ENCODE measurements at regions not wholly inside any gene's neighbourhood (a gene's known extent, or its start where the extent isn't known, plus 50 kb on each side); places are given as distances from the start of the nearest gene placed in this dataset.

DNA sequence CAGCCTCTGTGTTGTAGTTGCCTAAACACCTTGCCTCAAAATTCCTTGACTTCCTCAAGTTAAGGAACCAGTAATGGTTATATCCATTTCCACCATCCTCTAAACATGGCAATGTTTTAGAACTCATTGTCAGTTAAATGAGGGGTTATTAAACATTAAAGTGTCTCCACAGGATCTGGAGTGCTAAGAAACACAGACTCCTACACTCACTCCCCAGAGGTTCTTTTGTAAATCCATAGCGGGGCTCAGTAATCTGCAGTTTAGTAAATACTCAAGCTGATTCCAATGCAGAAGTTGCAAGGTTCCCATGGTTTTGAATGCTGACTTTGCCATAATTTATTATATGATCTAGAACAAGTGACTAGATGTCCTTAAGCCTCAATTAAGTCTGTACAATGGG is 245.5 kb downstream of the GPAT3 start:
- H3K4me3 Mint-ChIP-seq = no peak overlapping the region
- DNase-seq (ENCODE audit: low spot score) (peak; percentile 7), ATAC-seq (peak; percentile 61)
- no peaks in the 10 kb centered on the region; the same call in 2 of the 3 replicates for H3K9me3 Mint-ChIP-seq
- Histone ChIP-seq H3K4me2 (no peak overlapping the region), H3K4me3 (no peak overlapping the region), H3K36me3 (ENCODE audit: insufficient read depth) (no peaks in the 10 kb centered on the region), H3K4me1 (ENCODE audit: insufficient read depth) (peaks cover 25% of the 10 kb centered on the region), H3K27ac (ENCODE audit: low read depth) (no peak overlapping the region), H3F3A (replicated peaks; ENCODE audit: low read depth) (no peaks in the 10 kb centered on the region), H3K9me2 (ENCODE audit: insufficient read depth) (peaks cover 9% of the 10 kb centered on the region; the same call in 1 of the 2 replicates), H3K27me3 (ENCODE audit: insufficient read depth) (no peaks in the 10 kb centered on the region), H2AFZ (no peak overlapping the region), H3K79me2 (replicated peaks; ENCODE audit: insufficient read depth) (no peaks in the 10 kb centered on the region), H4K20me1 (replicated peaks; ENCODE audit: insufficient read depth) (no peaks in the 10 kb centered on the region)
- TF ChIP-seq NANOG (IDR thresholded peaks at IDR 0.05; ENCODE audit: borderline replicate concordance) (peak; percentile 39; the same call in 1 of the 2 replicates), EZH2phosphoT487 (IDR thresholded peaks at IDR 0.05; ENCODE audit: unreplicated experiment) (no peak)
- no peak overlapping the region for H3K27ac Mint-ChIP-seq
- no peaks in the 10 kb centered on the region for H3K27me3 Mint-ChIP-seq (ENCODE audit: insufficient read depth, low read depth, poor library complexity)
- no peaks in the 10 kb centered on the region for H3K36me3 Mint-ChIP-seq (ENCODE audit: low read depth)
- peaks cover 30% of the 10 kb centered on the region for H3K4me1 Mint-ChIP-seq

DNA sequence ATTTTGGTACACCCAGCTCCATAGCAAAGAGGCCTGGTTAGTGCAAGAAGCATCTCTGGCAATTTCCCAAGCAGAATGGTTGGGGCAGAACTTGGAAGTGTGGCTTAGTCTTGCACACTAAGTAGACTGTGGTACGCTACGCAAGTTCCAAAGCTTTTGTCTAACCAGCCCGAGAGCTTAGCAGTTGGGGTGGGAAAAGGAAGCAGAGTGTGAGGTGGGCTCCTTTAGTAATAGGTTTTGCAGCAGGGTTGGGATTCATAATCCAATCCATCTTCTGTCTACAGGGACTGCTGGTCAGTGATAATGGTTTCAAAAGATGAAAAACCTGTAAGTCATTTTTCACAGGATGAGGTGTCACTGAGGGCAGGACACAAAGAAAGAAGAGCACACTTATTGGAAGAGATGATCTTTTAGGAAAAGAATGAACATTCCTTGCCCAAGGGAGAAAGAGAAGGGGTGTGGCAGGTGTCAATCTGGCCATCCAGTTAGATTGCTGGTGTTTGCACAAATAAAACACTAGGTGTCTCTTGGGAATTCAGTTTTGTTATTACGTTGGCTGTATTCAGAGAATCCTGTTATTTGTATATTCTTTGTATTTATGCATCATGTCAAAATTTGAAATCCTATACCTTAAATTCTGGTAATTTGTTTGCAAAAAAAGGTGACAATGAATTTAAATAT is 244.3 kb downstream of the GPAT3 start:
- Histone ChIP-seq H3K4me2 (peak overlapping the region; percentile 22; the same call in 1 of the 2 replicates), H3K4me3 (no peak overlapping the region), H3K79me2 (replicated peaks; ENCODE audit: insufficient read depth) (no peaks in the 10 kb centered on the region), H3K4me1 (ENCODE audit: insufficient read depth) (peaks cover 25% of the 10 kb centered on the region), H3K36me3 (ENCODE audit: insufficient read depth) (no peaks in the 10 kb centered on the region), H3K27me3 (ENCODE audit: insufficient read depth) (no peaks in the 10 kb centered on the region), H4K20me1 (replicated peaks; ENCODE audit: insufficient read depth) (no peaks in the 10 kb centered on the region), H3F3A (replicated peaks; ENCODE audit: low read depth) (no peaks in the 10 kb centered on the region), H2AFZ (no peak overlapping the region), H3K9me2 (ENCODE audit: insufficient read depth) (peaks cover 9% of the 10 kb centered on the region; the same call in 1 of the 2 replicates), H3K27ac (ENCODE audit: low read depth) (no peak overlapping the region)
- no peak for DNase-seq (ENCODE audit: low spot score)
- Mint-ChIP-seq H3K4me1 (peaks cover 30% of the 10 kb centered on the region), H3K4me3 (no peak overlapping the region), H3K27me3 (ENCODE audit: insufficient read depth, low read depth, poor library complexity) (no peaks in the 10 kb centered on the region), H3K9me3 (no peaks in the 10 kb centered on the region; the same call in 2 of the 3 replicates), H3K27ac (no peak overlapping the region), H3K36me3 (ENCODE audit: low read depth) (no peaks in the 10 kb centered on the region)
- ATAC-seq = no peak
- TF ChIP-seq STAT1 (IDR thresholded peaks at IDR 0.05; ENCODE audit: unreplicated experiment) (no peak), ZNF331 (CRISPR knock-in tag; IDR thresholded peaks at IDR 0.05; ENCODE audit: low read depth) (no peak), ZNF114 (CRISPR knock-in tag; IDR thresholded peaks at IDR 0.05) (no peak), POLR2AphosphoS5 (IDR thresholded peaks at IDR 0.05; ENCODE audit: low read depth) (no peak), EZH2phosphoT487 (IDR thresholded peaks at IDR 0.05; ENCODE audit: unreplicated experiment) (no peak), JUNB (IDR thresholded peaks at IDR 0.05; ENCODE audit: unreplicated experiment) (no peak)
- TF ChIP-seq, protein P1, sequence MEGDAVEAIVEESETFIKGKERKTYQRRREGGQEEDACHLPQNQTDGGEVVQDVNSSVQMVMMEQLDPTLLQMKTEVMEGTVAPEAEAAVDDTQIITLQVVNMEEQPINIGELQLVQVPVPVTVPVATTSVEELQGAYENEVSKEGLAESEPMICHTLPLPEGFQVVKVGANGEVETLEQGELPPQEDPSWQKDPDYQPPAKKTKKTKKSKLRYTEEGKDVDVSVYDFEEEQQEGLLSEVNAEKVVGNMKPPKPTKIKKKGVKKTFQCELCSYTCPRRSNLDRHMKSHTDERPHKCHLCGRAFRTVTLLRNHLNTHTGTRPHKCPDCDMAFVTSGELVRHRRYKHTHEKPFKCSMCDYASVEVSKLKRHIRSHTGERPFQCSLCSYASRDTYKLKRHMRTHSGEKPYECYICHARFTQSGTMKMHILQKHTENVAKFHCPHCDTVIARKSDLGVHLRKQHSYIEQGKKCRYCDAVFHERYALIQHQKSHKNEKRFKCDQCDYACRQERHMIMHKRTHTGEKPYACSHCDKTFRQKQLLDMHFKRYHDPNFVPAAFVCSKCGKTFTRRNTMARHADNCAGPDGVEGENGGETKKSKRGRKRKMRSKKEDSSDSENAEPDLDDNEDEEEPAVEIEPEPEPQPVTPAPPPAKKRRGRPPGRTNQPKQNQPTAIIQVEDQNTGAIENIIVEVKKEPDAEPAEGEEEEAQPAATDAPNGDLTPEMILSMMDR (conservative IDR thresholded peaks at IDR 0.05; ENCODE audit: low read depth in 2 of 2) = no peak; a peak in 1 of 4 replicates
- TF ChIP-seq, protein P2, sequence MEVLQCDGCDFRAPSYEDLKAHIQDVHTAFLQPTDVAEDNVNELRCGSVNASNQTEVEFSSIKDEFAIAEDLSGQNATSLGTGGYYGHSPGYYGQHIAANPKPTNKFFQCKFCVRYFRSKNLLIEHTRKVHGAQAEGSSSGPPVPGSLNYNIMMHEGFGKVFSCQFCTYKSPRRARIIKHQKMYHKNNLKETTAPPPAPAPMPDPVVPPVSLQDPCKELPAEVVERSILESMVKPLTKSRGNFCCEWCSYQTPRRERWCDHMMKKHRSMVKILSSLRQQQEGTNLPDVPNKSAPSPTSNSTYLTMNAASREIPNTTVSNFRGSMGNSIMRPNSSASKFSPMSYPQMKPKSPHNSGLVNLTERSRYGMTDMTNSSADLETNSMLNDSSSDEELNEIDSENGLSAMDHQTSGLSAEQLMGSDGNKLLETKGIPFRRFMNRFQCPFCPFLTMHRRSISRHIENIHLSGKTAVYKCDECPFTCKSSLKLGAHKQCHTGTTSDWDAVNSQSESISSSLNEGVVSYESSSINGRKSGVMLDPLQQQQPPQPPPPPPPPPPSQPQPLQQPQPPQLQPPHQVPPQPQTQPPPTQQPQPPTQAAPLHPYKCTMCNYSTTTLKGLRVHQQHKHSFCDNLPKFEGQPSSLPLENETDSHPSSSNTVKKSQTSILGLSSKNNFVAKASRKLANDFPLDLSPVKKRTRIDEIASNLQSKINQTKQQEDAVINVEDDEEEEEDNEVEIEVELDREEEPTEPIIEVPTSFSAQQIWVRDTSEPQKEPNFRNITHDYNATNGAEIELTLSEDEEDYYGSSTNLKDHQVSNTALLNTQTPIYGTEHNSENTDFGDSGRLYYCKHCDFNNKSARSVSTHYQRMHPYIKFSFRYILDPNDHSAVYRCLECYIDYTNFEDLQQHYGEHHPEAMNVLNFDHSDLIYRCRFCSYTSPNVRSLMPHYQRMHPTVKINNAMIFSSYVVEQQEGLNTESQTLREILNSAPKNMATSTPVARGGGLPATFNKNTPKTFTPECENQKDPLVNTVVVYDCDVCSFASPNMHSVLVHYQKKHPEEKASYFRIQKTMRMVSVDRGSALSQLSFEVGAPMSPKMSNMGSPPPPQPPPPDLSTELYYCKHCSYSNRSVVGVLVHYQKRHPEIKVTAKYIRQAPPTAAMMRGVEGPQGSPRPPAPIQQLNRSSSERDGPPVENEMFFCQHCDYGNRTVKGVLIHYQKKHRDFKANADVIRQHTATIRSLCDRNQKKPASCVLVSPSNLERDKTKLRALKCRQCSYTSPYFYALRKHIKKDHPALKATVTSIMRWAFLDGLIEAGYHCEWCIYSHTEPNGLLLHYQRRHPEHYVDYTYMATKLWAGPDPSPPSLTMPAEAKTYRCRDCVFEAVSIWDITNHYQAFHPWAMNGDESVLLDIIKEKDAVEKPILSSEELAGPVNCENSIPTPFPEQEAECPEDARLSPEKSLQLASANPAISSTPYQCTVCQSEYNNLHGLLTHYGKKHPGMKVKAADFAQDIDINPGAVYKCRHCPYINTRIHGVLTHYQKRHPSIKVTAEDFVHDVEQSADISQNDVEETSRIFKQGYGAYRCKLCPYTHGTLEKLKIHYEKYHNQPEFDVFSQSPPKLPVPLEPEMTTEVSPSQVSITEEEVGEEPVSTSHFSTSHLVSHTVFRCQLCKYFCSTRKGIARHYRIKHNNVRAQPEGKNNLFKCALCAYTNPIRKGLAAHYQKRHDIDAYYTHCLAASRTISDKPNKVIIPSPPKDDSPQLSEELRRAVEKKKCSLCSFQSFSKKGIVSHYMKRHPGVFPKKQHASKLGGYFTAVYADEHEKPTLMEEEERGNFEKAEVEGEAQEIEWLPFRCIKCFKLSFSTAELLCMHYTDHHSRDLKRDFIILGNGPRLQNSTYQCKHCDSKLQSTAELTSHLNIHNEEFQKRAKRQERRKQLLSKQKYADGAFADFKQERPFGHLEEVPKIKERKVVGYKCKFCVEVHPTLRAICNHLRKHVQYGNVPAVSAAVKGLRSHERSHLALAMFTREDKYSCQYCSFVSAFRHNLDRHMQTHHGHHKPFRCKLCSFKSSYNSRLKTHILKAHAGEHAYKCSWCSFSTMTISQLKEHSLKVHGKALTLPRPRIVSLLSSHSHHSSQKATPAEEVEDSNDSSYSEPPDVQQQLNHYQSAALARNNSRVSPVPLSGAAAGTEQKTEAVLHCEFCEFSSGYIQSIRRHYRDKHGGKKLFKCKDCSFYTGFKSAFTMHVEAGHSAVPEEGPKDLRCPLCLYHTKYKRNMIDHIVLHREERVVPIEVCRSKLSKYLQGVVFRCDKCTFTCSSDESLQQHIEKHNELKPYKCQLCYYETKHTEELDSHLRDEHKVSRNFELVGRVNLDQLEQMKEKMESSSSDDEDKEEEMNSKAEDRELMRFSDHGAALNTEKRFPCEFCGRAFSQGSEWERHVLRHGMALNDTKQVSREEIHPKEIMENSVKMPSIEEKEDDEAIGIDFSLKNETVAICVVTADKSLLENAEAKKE (CRISPR knock-in tag; IDR thresholded peaks at IDR 0.05) = no peak
- TF ChIP-seq, protein P3, sequence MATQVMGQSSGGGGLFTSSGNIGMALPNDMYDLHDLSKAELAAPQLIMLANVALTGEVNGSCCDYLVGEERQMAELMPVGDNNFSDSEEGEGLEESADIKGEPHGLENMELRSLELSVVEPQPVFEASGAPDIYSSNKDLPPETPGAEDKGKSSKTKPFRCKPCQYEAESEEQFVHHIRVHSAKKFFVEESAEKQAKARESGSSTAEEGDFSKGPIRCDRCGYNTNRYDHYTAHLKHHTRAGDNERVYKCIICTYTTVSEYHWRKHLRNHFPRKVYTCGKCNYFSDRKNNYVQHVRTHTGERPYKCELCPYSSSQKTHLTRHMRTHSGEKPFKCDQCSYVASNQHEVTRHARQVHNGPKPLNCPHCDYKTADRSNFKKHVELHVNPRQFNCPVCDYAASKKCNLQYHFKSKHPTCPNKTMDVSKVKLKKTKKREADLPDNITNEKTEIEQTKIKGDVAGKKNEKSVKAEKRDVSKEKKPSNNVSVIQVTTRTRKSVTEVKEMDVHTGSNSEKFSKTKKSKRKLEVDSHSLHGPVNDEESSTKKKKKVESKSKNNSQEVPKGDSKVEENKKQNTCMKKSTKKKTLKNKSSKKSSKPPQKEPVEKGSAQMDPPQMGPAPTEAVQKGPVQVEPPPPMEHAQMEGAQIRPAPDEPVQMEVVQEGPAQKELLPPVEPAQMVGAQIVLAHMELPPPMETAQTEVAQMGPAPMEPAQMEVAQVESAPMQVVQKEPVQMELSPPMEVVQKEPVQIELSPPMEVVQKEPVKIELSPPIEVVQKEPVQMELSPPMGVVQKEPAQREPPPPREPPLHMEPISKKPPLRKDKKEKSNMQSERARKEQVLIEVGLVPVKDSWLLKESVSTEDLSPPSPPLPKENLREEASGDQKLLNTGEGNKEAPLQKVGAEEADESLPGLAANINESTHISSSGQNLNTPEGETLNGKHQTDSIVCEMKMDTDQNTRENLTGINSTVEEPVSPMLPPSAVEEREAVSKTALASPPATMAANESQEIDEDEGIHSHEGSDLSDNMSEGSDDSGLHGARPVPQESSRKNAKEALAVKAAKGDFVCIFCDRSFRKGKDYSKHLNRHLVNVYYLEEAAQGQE (IDR thresholded peaks at IDR 0.05; ENCODE audit: unreplicated experiment) = no peak

Measured in GM23338 (cell line).